ENCODE measurements at regions not wholly inside any gene's neighbourhood (a gene's known extent, or its start where the extent isn't known, plus 50 kb on each side); places are given as distances from the start of the nearest gene placed in this dataset.

- Mint-ChIP-seq H3K27me3 (ENCODE audit: low read depth) (peaks cover 12% of the 10 kb centered on the region), H3K36me3 (ENCODE audit: insufficient read depth in 2 of 2) (peaks cover 3 to 10% of the 10 kb centered on the region in 2 donors), H3K4me1 (ENCODE audit: low read depth) (peaks cover 51% of the 10 kb centered on the region), H3K27ac (no peak overlapping the region), H3K9me3 (peaks cover 4 to 6% of the 10 kb centered on the region in 2 donors), H3K4me3 (no peak overlapping the region)
- ATAC-seq (replicated peaks in 1 of 2) (no peak), DNase-seq (no peak)
Measured at GRCh38 chr7:114787556-114787955, 134.3 kb upstream of the MDFIC start.

GRCh38 chr7:114788706-114789105, 133.2 kb upstream of the MDFIC start:
- peaks cover 3 to 8% of the 10 kb centered on the region in 2 donors for H3K36me3 Mint-ChIP-seq (ENCODE audit: insufficient read depth in 2 of 2)
- peaks cover 4 to 6% of the 10 kb centered on the region in 2 donors for H3K9me3 Mint-ChIP-seq
- H3K27ac Mint-ChIP-seq = no peak overlapping the region
- peaks cover 5% of the 10 kb centered on the region for H3K27me3 Mint-ChIP-seq (ENCODE audit: low read depth)
- no peak for DNase-seq
- no peak for ATAC-seq (replicated peaks in 1 of 2)
- peaks cover 50% of the 10 kb centered on the region for H3K4me1 Mint-ChIP-seq (ENCODE audit: low read depth)
- peak overlapping the region; percentile 4 to 49 for H3K4me3 Mint-ChIP-seq

GRCh38 chr7:114789161-114789560, 132.7 kb upstream of the MDFIC start:
- H3K4me1 Mint-ChIP-seq (ENCODE audit: low read depth) = peaks cover 54% of the 10 kb centered on the region
- H3K27me3 Mint-ChIP-seq (ENCODE audit: low read depth) = peaks cover 5% of the 10 kb centered on the region
- peak overlapping the region; percentile 59 for H3K27ac Mint-ChIP-seq
- ATAC-seq (replicated peaks in 1 of 2) (no peak), DNase-seq (no peak)
- peaks cover 4 to 6% of the 10 kb centered on the region in 2 donors for H3K9me3 Mint-ChIP-seq
- H3K4me3 Mint-ChIP-seq = peak overlapping the region; percentile 35 to 49
- H3K36me3 Mint-ChIP-seq (ENCODE audit: insufficient read depth in 2 of 2) = peaks cover 3 to 8% of the 10 kb centered on the region in 2 donors

GRCh38 chr7:114789871-114790311, 132.0 kb upstream of the MDFIC start:
- peaks cover 4 to 6% of the 10 kb centered on the region in 2 donors for H3K9me3 Mint-ChIP-seq
- peaks cover 3 to 8% of the 10 kb centered on the region in 2 donors for H3K36me3 Mint-ChIP-seq (ENCODE audit: insufficient read depth in 2 of 2)
- peak overlapping the region; percentile 59 for H3K27ac Mint-ChIP-seq

DNA sequence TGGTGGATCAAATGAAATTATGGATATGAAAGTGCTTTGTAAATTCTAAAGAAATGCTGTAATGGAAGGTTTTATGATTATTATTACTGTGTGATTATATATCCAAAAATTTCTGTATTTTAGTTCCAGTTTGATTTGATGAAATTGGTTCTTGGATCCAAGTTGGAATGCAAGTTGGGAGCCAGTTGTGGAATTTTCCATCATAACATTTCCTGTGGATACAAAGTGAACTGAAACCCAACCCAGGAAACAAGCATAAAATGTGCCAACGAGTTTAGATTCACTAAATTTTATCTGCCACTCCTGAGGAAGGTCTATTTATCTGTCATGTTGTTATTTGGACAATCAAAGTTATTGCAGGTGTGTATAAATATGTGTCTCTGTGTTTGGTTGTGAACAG, 131.4 kb upstream of the MDFIC start:
- Mint-ChIP-seq H3K36me3 (ENCODE audit: insufficient read depth in 2 of 2) (peaks cover 3 to 8% of the 10 kb centered on the region in 2 donors), H3K9me3 (peaks cover 4 to 8% of the 10 kb centered on the region in 2 donors), H3K4me3 (no peak overlapping the region), H3K27ac (no peak overlapping the region), H3K4me1 (ENCODE audit: low read depth) (peaks cover 62% of the 10 kb centered on the region), H3K27me3 (ENCODE audit: low read depth) (peaks cover 18% of the 10 kb centered on the region)
- DNase-seq (no peak), ATAC-seq (replicated peaks in 1 of 2) (no peak)

More at GRCh38 chr7:114789871-114790311, 132.0 kb upstream of the MDFIC start:
- H3K27me3 Mint-ChIP-seq (ENCODE audit: low read depth) = peaks cover 12% of the 10 kb centered on the region
- ATAC-seq (replicated peaks in 1 of 2) (peak; percentile 70 to 72), DNase-seq (no peak)
- H3K4me3 Mint-ChIP-seq = peak overlapping the region; percentile 9 to 49
- peaks cover 59% of the 10 kb centered on the region for H3K4me1 Mint-ChIP-seq (ENCODE audit: low read depth)

GRCh38 chr7:114791771-114792170, 130.1 kb upstream of the MDFIC start:
- no peak overlapping the region for H3K4me3 Mint-ChIP-seq
- H3K4me1 Mint-ChIP-seq (ENCODE audit: low read depth) = peaks cover 68% of the 10 kb centered on the region
- H3K27me3 Mint-ChIP-seq (ENCODE audit: low read depth) = peaks cover 29% of the 10 kb centered on the region

DNA sequence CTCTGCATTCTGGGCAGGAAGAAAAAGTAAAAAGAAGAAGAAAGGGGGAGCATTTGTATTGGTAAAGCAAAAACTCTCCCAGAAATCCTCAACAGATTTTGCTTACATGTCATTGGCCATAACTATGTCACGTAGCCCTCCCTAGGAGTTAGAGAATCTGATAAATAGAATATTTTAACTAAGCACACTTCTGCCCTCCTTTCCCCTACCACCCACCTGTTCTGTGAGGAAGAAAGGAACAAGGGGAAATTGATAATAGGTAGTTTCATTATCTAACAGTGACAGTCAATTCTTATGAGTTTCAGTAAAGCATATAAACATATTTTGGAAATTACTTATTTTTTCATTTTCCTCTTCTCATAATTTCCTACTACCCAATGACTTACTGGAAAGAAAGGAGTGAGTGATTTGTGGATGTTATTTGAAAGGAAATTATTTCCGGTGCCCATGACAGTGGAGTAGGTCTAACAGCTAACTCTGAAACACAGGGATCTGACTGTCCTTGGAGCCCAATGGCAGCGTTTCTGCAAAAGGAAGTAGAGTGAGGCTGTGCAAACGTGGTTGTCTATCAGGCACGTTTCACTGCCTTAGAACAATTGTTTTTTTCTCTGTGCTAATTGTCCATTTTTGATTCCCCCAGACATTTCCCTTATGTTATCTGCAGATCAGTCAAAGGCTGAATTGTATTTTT, 128.6 kb upstream of the MDFIC start:
- H3K9me3 Mint-ChIP-seq = peaks cover 4 to 7% of the 10 kb centered on the region in 2 donors
- peaks cover 28% of the 10 kb centered on the region for H3K27me3 Mint-ChIP-seq (ENCODE audit: low read depth)
- no peak overlapping the region for H3K27ac Mint-ChIP-seq
- H3K4me3 Mint-ChIP-seq = peak overlapping the region; percentile 29 to 34
- DNase-seq (no peak), ATAC-seq (replicated peaks in 1 of 2) (peak; percentile 52 to 56)
- H3K4me1 Mint-ChIP-seq (ENCODE audit: low read depth) = peaks cover 75% of the 10 kb centered on the region
- H3K36me3 Mint-ChIP-seq (ENCODE audit: insufficient read depth in 2 of 2) = peaks cover 2 to 7% of the 10 kb centered on the region in 2 donors

More at GRCh38 chr7:114791771-114792170, 130.1 kb upstream of the MDFIC start:
- Mint-ChIP-seq H3K27ac (no peak overlapping the region), H3K36me3 (ENCODE audit: insufficient read depth in 2 of 2) (peaks cover 2 to 8% of the 10 kb centered on the region in 2 donors), H3K9me3 (peaks cover 4 to 8% of the 10 kb centered on the region in 2 donors)
- no peak for ATAC-seq (replicated peaks in 1 of 2)
- DNase-seq = no peak

DNA sequence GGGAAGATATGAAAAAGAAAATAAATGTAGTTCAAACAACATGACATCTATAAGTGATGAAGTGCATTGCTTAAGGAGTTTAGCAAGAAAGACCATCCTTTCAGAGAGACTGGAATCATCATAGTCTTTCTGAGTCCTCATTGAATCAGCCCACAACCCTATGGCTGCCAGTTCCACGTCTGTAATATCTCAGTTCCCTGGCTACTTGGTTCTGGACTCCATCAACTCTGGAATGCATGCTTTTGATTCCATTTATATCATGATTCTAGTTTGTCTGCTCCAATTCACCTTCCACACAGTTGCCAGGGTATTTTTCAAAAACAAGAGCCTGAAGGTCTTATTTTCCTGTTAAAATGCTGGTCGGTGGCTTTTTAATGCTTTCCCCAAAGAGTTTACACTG, 126.4 kb upstream of the MDFIC start:
- Mint-ChIP-seq H3K27me3 (ENCODE audit: low read depth) (peaks cover 24% of the 10 kb centered on the region), H3K4me1 (ENCODE audit: low read depth) (peaks cover 77% of the 10 kb centered on the region), H3K27ac (peak overlapping the region; percentile 54)

GRCh38 chr7:114799628-114800028, 122.3 kb upstream of the MDFIC start:
- Mint-ChIP-seq H3K36me3 (ENCODE audit: insufficient read depth in 2 of 2) (peaks cover 0 to 3% of the 10 kb centered on the region in 2 donors), H3K9me3 (peaks cover 0 to 2% of the 10 kb centered on the region in 2 donors), H3K4me3 (peak overlapping the region; percentile 55 to 72), H3K27ac (peak overlapping the region; percentile 72), H3K27me3 (ENCODE audit: low read depth) (peaks cover 20% of the 10 kb centered on the region), H3K4me1 (ENCODE audit: low read depth) (peaks cover 85% of the 10 kb centered on the region)
- peak; percentile 75 to 76 for ATAC-seq (replicated peaks in 1 of 2)
- DNase-seq = peak in 1 of 2 donors; percentile 24

More for the DNA sequence above, 126.4 kb upstream of the MDFIC start:
- no peak for ATAC-seq (replicated peaks in 1 of 2)
- Mint-ChIP-seq H3K9me3 (peaks cover 0 to 2% of the 10 kb centered on the region in 2 donors), H3K4me3 (peak overlapping the region in 1 of 2 donors; percentile 26), H3K36me3 (ENCODE audit: insufficient read depth in 2 of 2) (no peaks in the 10 kb centered on the region)
- no peak for DNase-seq

DNA sequence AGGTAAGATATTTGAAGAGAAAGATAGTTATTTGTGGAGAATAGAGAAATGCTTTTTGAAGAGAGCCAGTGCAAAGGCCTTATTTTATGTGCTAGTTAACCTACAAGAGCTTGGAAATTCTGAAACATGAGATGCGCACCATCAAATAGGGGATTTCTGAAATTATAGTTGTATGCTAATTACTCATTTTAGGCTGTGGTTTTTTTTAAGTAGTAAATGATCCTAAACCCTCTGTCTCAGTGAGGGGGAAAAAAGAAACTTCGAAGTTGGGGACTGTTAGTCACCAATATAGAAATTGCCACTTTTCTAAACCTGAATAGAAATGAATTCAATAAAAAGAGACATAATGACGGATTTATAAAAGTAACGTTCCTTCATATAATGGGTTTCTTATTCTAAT, 119.3 kb upstream of the MDFIC start:
- Mint-ChIP-seq H3K36me3 (ENCODE audit: insufficient read depth in 2 of 2) (peaks cover 0 to 3% of the 10 kb centered on the region in 2 donors), H3K4me3 (peak overlapping the region; percentile 58 to 81), H3K4me1 (ENCODE audit: low read depth) (peaks cover 76% of the 10 kb centered on the region), H3K9me3 (peaks cover 2 to 5% of the 10 kb centered on the region in 2 donors), H3K27ac (peak overlapping the region; percentile 98), H3K27me3 (ENCODE audit: low read depth) (peaks cover 16% of the 10 kb centered on the region)
- peak; percentile 78 to 82 for ATAC-seq (replicated peaks in 1 of 2)
- no peak for DNase-seq

DNA sequence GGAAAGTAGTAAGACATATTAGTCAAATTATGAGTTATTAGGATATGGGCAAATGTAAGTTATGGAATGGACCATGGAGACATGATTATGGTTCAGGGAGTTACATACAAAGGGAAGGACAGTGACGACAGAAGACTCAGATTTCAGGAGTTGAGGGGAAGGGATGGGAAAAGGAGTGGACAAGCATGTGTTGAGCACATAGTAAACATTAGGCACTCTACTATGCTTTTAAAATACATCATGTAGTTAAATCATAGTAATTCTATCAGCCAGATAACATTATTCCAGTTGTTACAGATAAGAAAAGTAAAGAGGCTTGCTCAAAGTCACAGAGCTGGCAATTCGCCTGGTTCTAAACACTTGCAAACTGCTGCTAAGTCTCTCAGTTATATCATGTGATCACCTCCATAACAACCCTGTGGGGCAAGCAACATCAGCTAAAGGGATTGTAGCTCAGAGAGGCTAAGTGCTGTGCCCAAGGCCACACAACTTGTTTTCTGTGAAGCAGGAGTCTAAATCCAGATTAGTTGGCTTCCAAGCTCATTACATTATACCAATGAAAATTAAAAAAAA, 115.2 kb upstream of the MDFIC start:
- peaks cover 0 to 1% of the 10 kb centered on the region in 2 donors for H3K36me3 Mint-ChIP-seq (ENCODE audit: insufficient read depth in 2 of 2)
- peaks cover 2 to 5% of the 10 kb centered on the region in 2 donors for H3K9me3 Mint-ChIP-seq
- peaks cover 30% of the 10 kb centered on the region for H3K27me3 Mint-ChIP-seq (ENCODE audit: low read depth)
- no peak overlapping the region for H3K27ac Mint-ChIP-seq
- no peak overlapping the region for H3K4me3 Mint-ChIP-seq
- peaks cover 43% of the 10 kb centered on the region for H3K4me1 Mint-ChIP-seq (ENCODE audit: low read depth)
- ATAC-seq (replicated peaks in 1 of 2) = no peak
- DNase-seq = no peak

- DNase-seq (no peak), ATAC-seq (replicated peaks in 1 of 2) (no peak)
- peaks cover 2 to 3% of the 10 kb centered on the region in 2 donors for H3K9me3 Mint-ChIP-seq
- H3K36me3 Mint-ChIP-seq (ENCODE audit: insufficient read depth in 2 of 2) = peaks cover 8 to 10% of the 10 kb centered on the region in 2 donors
- H3K27me3 Mint-ChIP-seq (ENCODE audit: low read depth) = peaks cover 13% of the 10 kb centered on the region
- peaks cover 33% of the 10 kb centered on the region for H3K4me1 Mint-ChIP-seq (ENCODE audit: low read depth)
- H3K27ac Mint-ChIP-seq = no peak overlapping the region
- H3K4me3 Mint-ChIP-seq = no peak overlapping the region
Measured at GRCh38 chr7:114812570-114812969, 109.3 kb upstream of the MDFIC start.

- H3K4me1 Mint-ChIP-seq (ENCODE audit: low read depth) = peaks cover 39% of the 10 kb centered on the region
- no peak overlapping the region for H3K27ac Mint-ChIP-seq
- peak; percentile 12 to 45 for ATAC-seq (replicated peaks in 1 of 2)
- H3K9me3 Mint-ChIP-seq = peaks cover 2 to 3% of the 10 kb centered on the region in 2 donors
- peak overlapping the region in 1 of 2 donors; percentile 68 for H3K4me3 Mint-ChIP-seq
- no peak for DNase-seq
- H3K36me3 Mint-ChIP-seq (ENCODE audit: insufficient read depth in 2 of 2) = peaks cover 9 to 10% of the 10 kb centered on the region in 2 donors
- H3K27me3 Mint-ChIP-seq (ENCODE audit: low read depth) = peaks cover 12% of the 10 kb centered on the region
Measured at GRCh38 chr7:114813624-114814023, 108.3 kb upstream of the MDFIC start.

Data from activated T-cell treated with anti-CD3 and anti-CD28 coated beads, Interleukin-2, amount 50 U/mL, for 72 hours (primary cell).